HEK293T (cell line): ENCODE measurements at regions not wholly inside any gene's neighbourhood (a gene's known extent, or its start where the extent isn't known, plus 50 kb on each side); places are given as distances from the start of the nearest gene placed in this dataset.
"Not testable (repeated sequence)": the region's sequence is repeated elsewhere in the genome, so short reads cannot be mapped to it uniquely, and the experiment has no call there.

ENCODE experiments used
- CTCF ChIA-PET: fragments of 350-600 bp; formaldehyde crosslinking; extraction: SDS; loops from one replicate; lab custom pipeline; 2021; ENCODE audit warnings: antibody characterized with exemption, inconsistent platforms; lab: Yijun Ruan, JAX
- POLR2A ChIA-PET: fragments of 350-600 bp; formaldehyde crosslinking; extraction: SDS; loops from one replicate; lab custom pipeline; 2020; ENCODE audit warnings: antibody characterized with exemption, inconsistent platforms; lab: Yijun Ruan, JAX
- DNase-seq: peaks from one replicate; pipeline ENCODE4 v3.0.0; 2012; ENCODE audit warnings: mixed read lengths; ENCODE audit errors: extremely low spot score
- ARNT ChIP-seq: fragments of 450-650 bp; IDR thresholded peaks from 2 replicates; pipeline ENCODE4 v1.6.1; 2017; ENCODE audit warnings: mild to moderate bottlenecking
- BHLHE40 ChIP-seq: fragments of 450-650 bp; IDR thresholded peaks from 2 replicates; pipeline ENCODE4 v1.6.1; 2016; ENCODE audit warnings: mild to moderate bottlenecking, moderate library complexity, borderline replicate concordance
- CTBP1 ChIP-seq: fragments of 450-650 bp; IDR thresholded peaks from 2 replicates; pipeline ENCODE4 v1.6.1; 2016; ENCODE audit warnings: borderline replicate concordance
- ELF4 ChIP-seq: fragments of 450-650 bp; IDR thresholded peaks from 2 replicates; pipeline ENCODE4 v1.6.1; 2017; ENCODE audit warnings: antibody characterized with exemption
- FOXA1 ChIP-seq: fragments of 450-650 bp; IDR thresholded peaks from 2 replicates; pipeline ENCODE4 v1.6.1; 2016; ENCODE audit warnings: mild to moderate bottlenecking
- FOXK2 ChIP-seq: fragments of 450-650 bp; IDR thresholded peaks from 2 replicates; pipeline ENCODE4 v1.6.1; 2016; ENCODE audit warnings: mild to moderate bottlenecking
- FOXM1 ChIP-seq: fragments of 450-650 bp; IDR thresholded peaks from 2 replicates; pipeline ENCODE4 v1.6.1; 2017; ENCODE audit warnings: mild to moderate bottlenecking, borderline replicate concordance
- HDGF ChIP-seq: fragments of 450-650 bp; IDR thresholded peaks from 2 replicates; pipeline ENCODE4 v1.6.1; 2017; ENCODE audit warnings: antibody characterized with exemption, borderline replicate concordance
- L3MBTL2 ChIP-seq: fragments of 450-650 bp; conservative IDR thresholded peaks from 2 replicates; pipeline ENCODE4 v1.6.1; 2016; ENCODE audit warnings: mild to moderate bottlenecking
- LEF1 ChIP-seq: fragments of 450-650 bp; IDR thresholded peaks from 2 replicates; pipeline ENCODE4 v1.6.1; 2017; ENCODE audit warnings: mild to moderate bottlenecking, borderline replicate concordance
- NFRKB ChIP-seq: fragments of 450-650 bp; IDR thresholded peaks from 2 replicates; pipeline ENCODE4 v1.6.1; 2016; ENCODE audit warnings: mild to moderate bottlenecking, moderate library complexity
- SP1 ChIP-seq: fragments of 450-650 bp; IDR thresholded peaks from 2 replicates; pipeline ENCODE4 v1.6.1; 2017
- SUZ12 ChIP-seq: fragments of 450-650 bp; IDR thresholded peaks from 2 replicates; pipeline ENCODE4 v1.6.1; 2016; ENCODE audit warnings: mild to moderate bottlenecking
- TARDBP ChIP-seq: fragments of 450-650 bp; IDR thresholded peaks from 2 replicates; pipeline ENCODE4 v1.6.1; 2016
- ZNF384 ChIP-seq: fragments of 450-650 bp; IDR thresholded peaks from 2 replicates; pipeline ENCODE4 v1.6.1; 2016
- TF ChIP-seq, protein P1 (sequence below): fragments of 450-650 bp; IDR thresholded peaks from 2 replicates; pipeline ENCODE4 v1.6.1; 2016

DNA sequence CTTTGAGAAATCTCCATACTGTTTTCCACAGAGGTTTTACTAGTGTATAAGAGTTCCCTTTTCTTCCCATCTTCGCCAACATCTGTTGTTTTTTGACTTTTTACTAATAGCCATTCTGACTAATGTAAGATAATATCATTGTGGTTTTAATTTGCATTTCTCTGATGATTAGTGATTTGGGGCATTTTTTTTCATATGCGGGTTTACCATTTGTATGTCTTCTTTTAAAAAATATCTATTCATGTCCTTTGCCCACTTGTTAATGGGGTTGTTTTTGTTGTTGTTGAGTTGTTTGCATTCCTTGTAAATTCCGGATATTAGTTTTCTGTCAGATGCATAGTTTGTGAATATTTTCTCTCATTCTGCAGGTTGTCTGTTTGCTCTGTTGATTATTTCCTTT lies 167.1 kb downstream of the PRL start:
- no peak for TF ChIP-seq FOXM1
- TF ChIP-seq NFRKB: no peak
- no peak for TF ChIP-seq TARDBP
- no peak for TF ChIP-seq ZNF384
- TF ChIP-seq L3MBTL2: no peak
- TF ChIP-seq, protein P1, sequence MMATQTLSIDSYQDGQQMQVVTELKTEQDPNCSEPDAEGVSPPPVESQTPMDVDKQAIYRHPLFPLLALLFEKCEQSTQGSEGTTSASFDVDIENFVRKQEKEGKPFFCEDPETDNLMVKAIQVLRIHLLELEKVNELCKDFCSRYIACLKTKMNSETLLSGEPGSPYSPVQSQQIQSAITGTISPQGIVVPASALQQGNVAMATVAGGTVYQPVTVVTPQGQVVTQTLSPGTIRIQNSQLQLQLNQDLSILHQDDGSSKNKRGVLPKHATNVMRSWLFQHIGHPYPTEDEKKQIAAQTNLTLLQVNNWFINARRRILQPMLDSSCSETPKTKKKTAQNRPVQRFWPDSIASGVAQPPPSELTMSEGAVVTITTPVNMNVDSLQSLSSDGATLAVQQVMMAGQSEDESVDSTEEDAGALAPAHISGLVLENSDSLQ: no peak
- no peak for TF ChIP-seq CTBP1
- no peak for TF ChIP-seq ELF4
- TF ChIP-seq ARNT: no peak
- TF ChIP-seq HDGF: no peak
- TF ChIP-seq SP1: no peak
- TF ChIP-seq LEF1: no peak
- TF ChIP-seq FOXA1: no peak
- no peak for TF ChIP-seq SUZ12
- no peak for TF ChIP-seq BHLHE40
- TF ChIP-seq FOXK2: no peak
- DNase-seq: no peak
- ChIA-PET CTCF (no interaction called here), POLR2A (no interaction called here)

DNA sequence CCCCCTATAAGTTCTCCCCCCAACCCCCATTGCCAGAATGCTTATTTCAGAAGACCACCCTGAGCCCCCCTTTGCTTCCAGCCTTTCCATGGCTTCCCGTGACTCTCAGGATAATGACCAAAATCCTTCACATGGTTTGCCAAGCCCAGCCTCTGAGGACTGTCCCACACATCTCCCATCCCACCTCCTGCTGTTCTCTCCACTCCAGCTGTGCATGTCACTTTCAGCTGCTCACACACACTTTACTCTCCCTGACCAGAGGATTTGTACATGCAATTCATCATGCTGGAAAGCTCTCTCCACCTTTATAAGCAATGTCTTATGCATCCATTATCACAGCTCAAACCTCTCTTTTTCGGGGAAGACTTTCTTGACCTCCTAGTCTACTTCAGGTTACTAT lies 164.2 kb downstream of the PRL start:
- TF ChIP-seq ZNF384: no peak
- TF ChIP-seq TARDBP: no peak
- no peak for TF ChIP-seq FOXA1
- no peak for TF ChIP-seq ARNT
- no peak for TF ChIP-seq BHLHE40
- TF ChIP-seq NFRKB: no peak
- CTCF ChIA-PET: no interaction called here
- no peak for DNase-seq
- POLR2A ChIA-PET: no interaction called here

DNA sequence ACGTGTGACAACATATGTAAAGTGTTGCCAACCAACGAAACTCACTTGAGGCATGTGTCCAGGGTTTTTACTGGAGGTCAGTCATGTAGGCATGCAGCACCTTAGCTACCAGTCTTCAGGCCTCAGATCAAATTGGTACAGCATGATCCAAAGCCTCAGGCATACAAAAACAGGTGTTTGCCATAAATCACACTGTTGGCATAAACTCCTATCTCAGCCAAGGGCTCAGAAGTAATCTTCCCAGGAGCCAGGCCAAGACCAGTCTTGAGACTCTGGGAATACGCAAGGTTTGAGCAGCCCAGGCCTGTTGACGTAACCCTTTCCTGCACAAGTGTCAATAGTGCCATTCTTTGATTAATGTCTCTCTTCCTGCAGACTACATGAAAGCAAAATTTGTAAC lies 163.5 kb downstream of the PRL start:
- ChIA-PET POLR2A (no interaction called here), CTCF (no interaction called here)
- no peak for DNase-seq
- TF ChIP-seq SP1: no peak
- TF ChIP-seq ELF4: no peak
- TF ChIP-seq NFRKB: no peak
- TF ChIP-seq FOXA1: no peak
- TF ChIP-seq BHLHE40: no peak
- no peak for TF ChIP-seq ARNT
- TF ChIP-seq ZNF384: no peak
- TF ChIP-seq SUZ12: no peak
- no peak for TF ChIP-seq HDGF
- no peak for TF ChIP-seq CTBP1
- no peak for TF ChIP-seq FOXK2
- TF ChIP-seq TARDBP: no peak
- no peak for TF ChIP-seq LEF1
- TF ChIP-seq, protein P1: no peak
- no peak for TF ChIP-seq L3MBTL2
- no peak for TF ChIP-seq FOXM1

DNA sequence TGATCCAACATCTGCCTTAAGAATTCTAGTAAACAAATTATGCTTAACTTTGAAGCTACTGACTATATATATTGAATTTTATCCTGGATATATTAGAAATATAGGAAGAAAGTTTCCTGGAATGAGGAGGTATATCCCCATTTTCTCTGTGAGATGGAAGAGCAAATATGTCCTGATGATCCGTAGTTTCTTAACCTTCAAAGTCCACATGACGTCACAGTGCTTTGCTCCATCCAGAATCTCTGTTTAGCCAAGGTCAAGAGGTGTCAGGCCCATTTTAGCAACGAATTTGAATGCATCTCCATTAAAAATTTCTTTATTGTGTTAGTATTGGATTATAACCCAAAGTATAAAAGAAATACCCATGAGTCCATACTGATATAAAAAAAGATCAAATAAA lies 162.5 kb downstream of the PRL start:
- POLR2A ChIA-PET: no interaction called here
- no peak for DNase-seq
- CTCF ChIA-PET: no interaction called here
- no peak for TF ChIP-seq L3MBTL2
- no peak for TF ChIP-seq HDGF
- TF ChIP-seq TARDBP: no peak
- no peak for TF ChIP-seq LEF1
- TF ChIP-seq FOXA1: no peak
- TF ChIP-seq CTBP1: no peak
- TF ChIP-seq SP1: no peak
- TF ChIP-seq ARNT: no peak
- TF ChIP-seq, protein P1: no peak
- TF ChIP-seq SUZ12: no peak
- no peak for TF ChIP-seq ZNF384
- TF ChIP-seq FOXM1: no peak
- TF ChIP-seq ELF4: no peak
- no peak for TF ChIP-seq BHLHE40
- TF ChIP-seq NFRKB: no peak
- TF ChIP-seq FOXK2: no peak

DNA sequence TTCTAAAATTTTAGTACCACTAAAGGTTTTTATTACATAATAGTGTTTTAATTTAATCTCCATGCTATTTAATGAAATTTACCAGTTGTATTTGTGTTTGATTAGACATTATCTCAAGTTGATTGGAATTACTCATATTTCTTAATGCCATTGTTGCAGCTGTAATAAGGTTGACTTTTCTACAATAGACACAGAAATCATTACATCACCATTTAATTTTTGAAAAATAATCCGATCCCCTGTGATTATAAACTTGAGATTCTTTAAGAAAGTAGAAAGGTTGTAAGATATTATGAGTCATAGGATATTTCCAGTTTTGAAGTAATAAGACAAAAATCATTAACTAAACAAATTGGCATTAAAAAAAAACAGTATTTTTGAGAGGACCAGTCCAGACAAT lies 161.4 kb downstream of the PRL start:
- POLR2A ChIA-PET: no interaction called here
- CTCF ChIA-PET: no interaction called here
- DNase-seq: no peak
- TF ChIP-seq FOXM1: no peak
- no peak for TF ChIP-seq SUZ12
- TF ChIP-seq SP1: no peak
- no peak for TF ChIP-seq NFRKB
- TF ChIP-seq TARDBP: no peak
- no peak for TF ChIP-seq LEF1
- no peak for TF ChIP-seq ZNF384
- TF ChIP-seq BHLHE40: no peak
- TF ChIP-seq FOXA1: no peak

DNA sequence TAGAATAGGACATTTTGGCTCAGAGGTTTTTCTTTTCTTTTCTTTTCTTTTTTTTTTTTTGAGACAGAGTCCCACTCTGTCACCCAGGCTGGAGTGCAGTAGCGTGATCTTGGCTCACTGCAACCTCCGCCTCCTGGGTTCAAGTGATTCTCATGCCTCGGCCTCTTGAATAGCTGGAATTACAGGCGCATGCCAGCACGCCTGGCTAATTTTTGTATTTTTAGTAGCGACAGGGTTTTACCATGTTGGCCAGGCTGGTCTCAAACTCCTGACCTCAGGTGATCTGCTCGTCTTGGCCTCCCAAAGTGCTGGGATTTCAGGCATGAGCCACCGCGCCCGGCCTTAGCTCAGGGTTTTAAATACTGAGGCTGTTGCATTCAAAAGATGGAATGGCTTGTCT lies 156.1 kb downstream of the PRL start:
- CTCF ChIA-PET, POLR2A ChIA-PET, DNase-seq: not testable (repeated sequence)

DNA sequence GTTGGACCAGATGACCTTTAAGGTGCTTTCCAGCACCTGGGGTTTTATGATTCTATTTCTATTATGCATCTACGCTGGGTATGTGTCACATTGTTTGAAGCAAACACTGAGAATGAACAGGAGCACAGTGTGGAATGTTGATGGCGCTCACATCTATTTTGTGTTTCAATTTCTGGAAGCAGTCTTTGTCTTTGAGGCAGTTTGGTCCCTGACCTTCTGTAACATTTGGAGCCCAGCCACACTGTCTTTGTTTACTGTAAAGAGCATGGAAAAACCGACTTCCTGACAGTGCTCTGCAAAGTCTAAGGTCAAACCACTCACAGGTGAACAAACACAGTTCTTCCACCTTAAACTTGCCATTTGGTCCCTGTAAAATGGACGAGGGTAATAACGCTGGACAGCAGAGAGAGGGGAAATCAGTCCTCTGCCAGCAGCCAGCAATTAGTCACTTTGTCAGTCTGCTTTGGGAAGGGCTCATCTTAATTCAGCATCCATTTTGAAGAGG lies 155.5 kb downstream of the PRL start:
- DNase-seq: no peak

More for the DNA sequence above, 155.5 kb downstream of the PRL start:
- POLR2A ChIA-PET: no interaction called here
- no peak for TF ChIP-seq LEF1
- no peak for TF ChIP-seq L3MBTL2
- TF ChIP-seq FOXA1: no peak
- TF ChIP-seq BHLHE40: no peak
- TF ChIP-seq FOXM1: no peak
- TF ChIP-seq SUZ12: no peak
- no peak for TF ChIP-seq HDGF
- no peak for TF ChIP-seq CTBP1
- TF ChIP-seq ARNT: no peak
- no peak for TF ChIP-seq ELF4
- TF ChIP-seq, protein P1: no peak
- TF ChIP-seq ZNF384: no peak
- TF ChIP-seq TARDBP: no peak
- TF ChIP-seq SP1: no peak
- no peak for TF ChIP-seq NFRKB
- TF ChIP-seq FOXK2: no peak
- CTCF ChIA-PET: no interaction called here
